HFFc6 (cell line): ENCODE measurements at regions not wholly inside any gene's neighbourhood (a gene's known extent, or its start where the extent isn't known, plus 50 kb on each side); places are given as distances from the start of the nearest gene placed in this dataset.

Experiments
- DNase-seq: peaks from one replicate; pipeline ENCODE4 v3.0.0-alpha.2; 2018
- H3K27ac Mint-ChIP-seq: 2 replicates; pipeline ENCODE4 v1.8.0; 2020; ENCODE audit warnings: mild to moderate bottlenecking, mixed read lengths
- H3K27me3 Mint-ChIP-seq: 2 replicates; pipeline ENCODE4 v1.8.0; 2021; ENCODE audit warnings: mild to moderate bottlenecking, moderate library complexity, mixed read lengths; ENCODE audit not compliant: insufficient read depth
- H3K36me3 Mint-ChIP-seq: 2 replicates; pipeline ENCODE4 v1.8.0; 2021; ENCODE audit warnings: low read depth, mixed read lengths
- H3K4me1 Mint-ChIP-seq: 2 replicates; pipeline ENCODE4 v1.8.0; 2020; ENCODE audit warnings: low read depth, mixed read lengths
- H3K4me3 Mint-ChIP-seq: 2 replicates; pipeline ENCODE4 v1.8.0; 2020; ENCODE audit warnings: mild to moderate bottlenecking, moderate library complexity, mixed read lengths
- H3K9me3 Mint-ChIP-seq: 2 replicates; pipeline ENCODE4 v1.8.0; 2020; ENCODE audit warnings: mild to moderate bottlenecking, mixed read lengths
- CTCF ChIP-seq: fragments of 200-600 bp; sonication (generic); IDR thresholded peaks from 2 replicates; pipeline ENCODE4 v1.5.0; 2021; ENCODE audit warnings: antibody characterized with exemption, mild to moderate bottlenecking

GRCh38 chr11:39078465-39078864 is 2381.0 kb downstream of the LRRC4C start:
- H3K27me3 Mint-ChIP-seq = no peaks in the 10 kb centered on the region; the same call in 1 of the 2 replicates
- no peak for TF ChIP-seq CTCF
- H3K27ac Mint-ChIP-seq = no peak overlapping the region
- H3K9me3 Mint-ChIP-seq = peaks cover 39% of the 10 kb centered on the region
- H3K4me1 Mint-ChIP-seq = no peaks in the 10 kb centered on the region
- no peak for DNase-seq
- no peak overlapping the region for H3K4me3 Mint-ChIP-seq
- 0 out of 2 replicates have a peak, but pooled peaks cover 3% of the 10 kb centered on the region for H3K36me3 Mint-ChIP-seq

- Mint-ChIP-seq H3K9me3 (peaks cover 43% of the 10 kb centered on the region), H3K4me3 (no peak overlapping the region), H3K36me3 (0 out of 2 replicates have a peak, but pooled peaks cover 5% of the 10 kb centered on the region), H3K4me1 (no peaks in the 10 kb centered on the region), H3K27ac (no peak overlapping the region), H3K27me3 (peaks cover 1% of the 10 kb centered on the region; the same call in 1 of the 2 replicates)
- no peak for TF ChIP-seq CTCF
- DNase-seq = no peak
Measured at GRCh38 chr11:39037611-39038010, 2421.8 kb downstream of the LRRC4C start.

- H3K27ac Mint-ChIP-seq = no peak overlapping the region
- DNase-seq = no peak
- H3K4me1 Mint-ChIP-seq = no peaks in the 10 kb centered on the region
- H3K27me3 Mint-ChIP-seq = no peaks in the 10 kb centered on the region; the same call in 1 of the 2 replicates
- H3K4me3 Mint-ChIP-seq = no peak overlapping the region
- peaks cover 43% of the 10 kb centered on the region for H3K9me3 Mint-ChIP-seq
- no peak for TF ChIP-seq CTCF
- no peaks in the 10 kb centered on the region for H3K36me3 Mint-ChIP-seq
Measured at GRCh38 chr11:39036021-39036420, 2423.4 kb downstream of the LRRC4C start.

GRCh38 chr11:39021539-39021938 is 2423.5 kb upstream of the RAG2 start:
- Mint-ChIP-seq H3K4me1 (no peaks in the 10 kb centered on the region), H3K4me3 (no peak overlapping the region), H3K27me3 (no peaks in the 10 kb centered on the region), H3K27ac (no peak overlapping the region), H3K36me3 (no peaks in the 10 kb centered on the region), H3K9me3 (peaks cover 32% of the 10 kb centered on the region)
- no peak for TF ChIP-seq CTCF
- DNase-seq = no peak

GRCh38 chr11:39011797-39012196 is 2413.8 kb upstream of the RAG2 start:
- peaks cover 46% of the 10 kb centered on the region for H3K9me3 Mint-ChIP-seq
- no peak for DNase-seq
- H3K36me3 Mint-ChIP-seq = no peaks in the 10 kb centered on the region
- TF ChIP-seq CTCF = no peak
- no peaks in the 10 kb centered on the region for H3K4me1 Mint-ChIP-seq
- no peak overlapping the region for H3K4me3 Mint-ChIP-seq
- no peak overlapping the region for H3K27ac Mint-ChIP-seq
- H3K27me3 Mint-ChIP-seq = no peaks in the 10 kb centered on the region

GRCh38 chr11:38990841-38991240 is 2392.8 kb upstream of the RAG2 start:
- H3K27ac Mint-ChIP-seq = no peak overlapping the region
- no peaks in the 10 kb centered on the region for H3K36me3 Mint-ChIP-seq
- H3K4me3 Mint-ChIP-seq = no peak overlapping the region
- no peaks in the 10 kb centered on the region for H3K27me3 Mint-ChIP-seq
- H3K9me3 Mint-ChIP-seq = peaks cover 34% of the 10 kb centered on the region
- no peaks in the 10 kb centered on the region for H3K4me1 Mint-ChIP-seq
- no peak for TF ChIP-seq CTCF
- no peak for DNase-seq
